WTC11 (cell line): ENCODE measurements at regions not wholly inside any gene's neighbourhood (a gene's known extent, or its start where the extent isn't known, plus 50 kb on each side); places are given as distances from the start of the nearest gene placed in this dataset.

Source experiments
- ATAC-seq: fragments of 200-7000 bp; cut with Tn5 transposase; 2 replicates; pipeline ENCODE4 v1.10.0; 2021; ENCODE audit warnings: mild to moderate bottlenecking, moderate library complexity
- CTCF ChIA-PET: fragments of 300-600 bp; sonication (Branson Sonifier 250); formaldehyde crosslinking; loops from one replicate; lab custom pipeline; 2021; ENCODE audit warnings: antibody characterized with exemption; lab: Charles Lee
- POLR2A ChIA-PET: fragments of 350-600 bp; sonication (Branson Sonifier 250); formaldehyde crosslinking; loops from one replicate; lab custom pipeline; 2021; ENCODE audit warnings: antibody characterized with exemption; lab: Charles Lee
- DNase-seq: peaks from one replicate; pipeline ENCODE4 v3.0.0; 2021; ENCODE audit warnings: low spot score
- H3K27ac Mint-ChIP-seq: 2 replicates; pipeline ENCODE4 v1.8.0; 2021; ENCODE audit warnings: mixed read lengths
- H3K27me3 Mint-ChIP-seq: 2 replicates; pipeline ENCODE4 v1.8.0; 2021; ENCODE audit warnings: low read depth, mild to moderate bottlenecking, moderate library complexity, mixed read lengths
- H3K36me3 Mint-ChIP-seq: 2 replicates; pipeline ENCODE4 v1.8.0; 2021; ENCODE audit warnings: mixed read lengths
- H3K4me1 Mint-ChIP-seq: 2 replicates; pipeline ENCODE4 v1.8.0; 2022; ENCODE audit warnings: mixed read lengths
- H3K4me3 Mint-ChIP-seq: 2 replicates; pipeline ENCODE4 v1.8.0; 2021; ENCODE audit warnings: mild to moderate bottlenecking, moderate library complexity, mixed read lengths
- H3K9me3 Mint-ChIP-seq: 2 replicates; pipeline ENCODE4 v1.8.0; 2021; ENCODE audit warnings: mixed read lengths
- AFF4 ChIP-seq: sonication (generic); formaldehyde crosslinking; IDR thresholded peaks from 2 replicates; pipeline ENCODE4 v1.8.1; 2023; ENCODE audit warnings: mild to moderate bottlenecking, missing genetic modification reagents, borderline replicate concordance
- ATF1 ChIP-seq: sonication (generic); formaldehyde crosslinking; IDR thresholded peaks from 2 replicates; pipeline ENCODE4 v1.8.1; 2023; ENCODE audit warnings: mild to moderate bottlenecking, moderate library complexity, missing genetic modification reagents
- ERG ChIP-seq: fragments of 250-450 bp; sonication (Bioruptor Pico); IDR thresholded peaks from 2 replicates; pipeline ENCODE4 v1.8.0; 2021; ENCODE audit warnings: mild to moderate bottlenecking
- FOXJ3 ChIP-seq: sonication (generic); formaldehyde crosslinking; IDR thresholded peaks from 2 replicates; pipeline ENCODE4 v1.9.0; 2021; ENCODE audit warnings: missing genetic modification reagents, mild to moderate bottlenecking, borderline replicate concordance
- GTF2I ChIP-seq: fragments of 250-450 bp; sonication (Bioruptor Pico); conservative IDR thresholded peaks from 2 replicates; pipeline ENCODE4 v1.4.0; 2021; ENCODE audit warnings: mild to moderate bottlenecking
- HMGA2 ChIP-seq: fragments of 250-450 bp; sonication (Bioruptor Pico); IDR thresholded peaks from 2 replicates; pipeline ENCODE4 v1.4.0; 2021; ENCODE audit warnings: mild to moderate bottlenecking, moderate library complexity
- JAZF1 ChIP-seq: fragments of 250-450 bp; sonication (Bioruptor Pico); IDR thresholded peaks from 2 replicates; pipeline ENCODE4 v1.9.0; 2021; ENCODE audit warnings: moderate library complexity, mild to moderate bottlenecking, inconsistent platforms
- JUN ChIP-seq: sonication (generic); formaldehyde crosslinking; IDR thresholded peaks from 2 replicates; pipeline ENCODE4 v1.8.0; 2023; ENCODE audit warnings: mild to moderate bottlenecking, missing genetic modification reagents
- NFATC4 ChIP-seq: fragments of 250-450 bp; sonication (Bioruptor Pico); IDR thresholded peaks from 2 replicates; pipeline ENCODE4 v1.9.0; 2021; ENCODE audit warnings: mild to moderate bottlenecking
- RELA ChIP-seq: sonication (generic); formaldehyde crosslinking; IDR thresholded peaks from 2 replicates; pipeline ENCODE4 v1.8.1; 2022; ENCODE audit warnings: missing genetic modification reagents, mild to moderate bottlenecking, borderline replicate concordance
- SP1 ChIP-seq: sonication (generic); formaldehyde crosslinking; conservative IDR thresholded peaks from 2 replicates; pipeline ENCODE4 v1.8.1; 2022; ENCODE audit warnings: missing genetic modification reagents
- TCF7 ChIP-seq: sonication (generic); formaldehyde crosslinking; IDR thresholded peaks from 2 replicates; pipeline ENCODE4 v1.8.0; 2022; ENCODE audit warnings: mild to moderate bottlenecking, low read depth, missing genetic modification reagents, moderate library complexity
- ZNF219 ChIP-seq: sonication (generic); formaldehyde crosslinking; IDR thresholded peaks from 2 replicates; pipeline ENCODE4 v1.8.0; 2023; ENCODE audit warnings: missing genetic modification reagents, mild to moderate bottlenecking, borderline replicate concordance
- ZNF263 ChIP-seq: sonication (generic); formaldehyde crosslinking; IDR thresholded peaks from 2 replicates; pipeline ENCODE4 v1.8.1; 2022; ENCODE audit warnings: low read depth, mild to moderate bottlenecking, moderate library complexity, missing genetic modification reagents
- ZNF317 ChIP-seq: sonication (generic); formaldehyde crosslinking; IDR thresholded peaks from 2 replicates; pipeline ENCODE4 v1.8.1; 2023; ENCODE audit warnings: low read depth, mild to moderate bottlenecking, moderate library complexity, missing genetic modification reagents, borderline replicate concordance
- ZNF423 ChIP-seq: fragments of 250-450 bp; sonication (Bioruptor Pico); IDR thresholded peaks from 2 replicates; pipeline ENCODE4 v2.1.2; 2022; ENCODE audit warnings: mild to moderate bottlenecking, moderate library complexity
- ZNF425 ChIP-seq: fragments of 250-450 bp; sonication (Bioruptor Pico); conservative IDR thresholded peaks from 2 replicates; pipeline ENCODE4 v1.9.0; 2021; ENCODE audit warnings: mild to moderate bottlenecking
- ZNF532 ChIP-seq: fragments of 250-450 bp; sonication (Bioruptor Pico); IDR thresholded peaks from 2 replicates; pipeline ENCODE4 v1.9.0; 2021; ENCODE audit warnings: mild to moderate bottlenecking, borderline replicate concordance

GRCh38 chr3:16834753-16835152 is 50.0 kb upstream of the PLCL2 start:
- ATAC-seq (no peak), DNase-seq (no peak)
- Mint-ChIP-seq H3K27me3 (no peaks in the 10 kb centered on the region), H3K9me3 (peaks cover 3% of the 10 kb centered on the region; the same call in 1 of the 2 replicates), H3K4me1 (peaks cover 46% of the 10 kb centered on the region), H3K4me3 (no peak overlapping the region), H3K27ac (no peak overlapping the region), H3K36me3 (0 out of 2 replicates have a peak, but pooled peaks cover 2% of the 10 kb centered on the region)
- TF ChIP-seq JUN (no peak), FOXJ3 (CRISPR knock-in tag) (no peak), SP1 (CRISPR knock-in tag) (no peak), RELA (no peak), GTF2I (CRISPR knock-in tag) (no peak), ERG (no peak), ZNF423 (no peak), ZNF532 (CRISPR knock-in tag) (no peak), HMGA2 (CRISPR knock-in tag) (no peak), JAZF1 (CRISPR knock-in tag) (no peak), ZNF219 (CRISPR knock-in tag) (no peak), NFATC4 (CRISPR knock-in tag) (no peak), ZNF317 (CRISPR knock-in tag) (no peak), ZNF425 (CRISPR knock-in tag) (no peak), ZNF263 (CRISPR knock-in tag) (no peak), ATF1 (no peak), TCF7 (CRISPR knock-in tag) (no peak), AFF4 (CRISPR knock-in tag) (no peak)
- ChIA-PET CTCF (interaction anchor here (0.6 to 0.9 kb wide), 2 partner anchors 49 to 391 kb away, joined by 3 read pairs; no protein-coding TSS in a partner anchor), POLR2A (no interaction called here)
